PC-9 (cell line): ENCODE measurements at regions not wholly inside any gene's neighbourhood (a gene's known extent, or its start where the extent isn't known, plus 50 kb on each side); places are given as distances from the start of the nearest gene placed in this dataset.

Source experiments
- BruUV-seq: library from RNA; stranded (reverse); fragments of 400-500 nt; replicated peaks from 2 replicates; lab custom pipeline; 2021; lab: Mats Ljungman, UMichigan
- CTCF ChIA-PET: fragments of 300-600 bp; sonication (Branson Sonifier 250); formaldehyde crosslinking; loops from one replicate; lab custom pipeline; 2022; ENCODE audit warnings: antibody characterized with exemption; lab: Charles Lee
- POLR2A ChIA-PET: fragments of 300-600 bp; sonication (Branson Sonifier 250); formaldehyde crosslinking; loops from one replicate; lab custom pipeline; 2022; ENCODE audit warnings: antibody characterized with exemption; ENCODE audit not compliant: unreplicated experiment; lab: Charles Lee
- DNase-seq, 2 experiments: peaks; one replicate each; pipeline versions ENCODE4 v3.0.0 to v3.0.0-alpha.2; 2015 to 2022; ENCODE audit warnings: mixed read lengths in 1 of 2
- H2AFZ ChIP-seq: fragments of 200-600 bp; sonication (generic); 2 replicates; pipeline ENCODE4 v1.8.1; 2017; ENCODE audit warnings: antibody characterized with exemption
- H3F3A ChIP-seq: fragments of 200-600 bp; sonication (generic); 2 replicates; pipeline ENCODE4 v1.8.1; 2017; ENCODE audit warnings: antibody characterized with exemption, mild to moderate bottlenecking, low read depth; ENCODE audit not compliant: insufficient read depth
- H3K27ac ChIP-seq: fragments of 200-600 bp; sonication (generic); 2 replicates; pipeline ENCODE4 v1.6.1; 2016; ENCODE audit warnings: mixed run types
- H3K27me3 ChIP-seq: fragments of 200-600 bp; sonication (generic); 2 replicates; pipeline ENCODE4 v1.6.1; 2016; ENCODE audit warnings: low read depth, mixed run types; ENCODE audit not compliant: insufficient read depth
- H3K36me3 ChIP-seq: fragments of 200-600 bp; sonication (generic); 2 replicates; pipeline ENCODE4 v1.6.1; 2016; ENCODE audit warnings: low read depth, mixed run types
- H3K4me1 ChIP-seq: fragments of 200-600 bp; sonication (generic); replicated peaks from 2 replicates; pipeline ENCODE4 v1.6.1; 2016; ENCODE audit warnings: mixed run types; ENCODE audit not compliant: insufficient read depth
- H3K4me2 ChIP-seq: fragments of 200-600 bp; sonication (generic); 2 replicates; pipeline ENCODE4 v1.6.1; 2017; ENCODE audit warnings: mixed run types
- H3K4me3 ChIP-seq: fragments of 200-600 bp; sonication (generic); 2 replicates; pipeline ENCODE4 v1.6.1; 2016; ENCODE audit warnings: mixed run types
- H3K79me2 ChIP-seq: fragments of 200-600 bp; sonication (generic); 2 replicates; pipeline ENCODE4 v1.6.1; 2017; ENCODE audit warnings: low read depth, mixed run types
- H3K9me2 ChIP-seq: fragments of 200-600 bp; sonication (generic); 2 replicates; pipeline ENCODE4 v1.8.1; 2017; ENCODE audit warnings: mild to moderate bottlenecking; ENCODE audit not compliant: insufficient read depth
- H3K9me3 ChIP-seq: fragments of 200-600 bp; sonication (generic); 2 replicates; pipeline ENCODE4 v1.8.1; 2016; ENCODE audit warnings: low read depth; ENCODE audit not compliant: insufficient read depth
- H4K20me1 ChIP-seq: fragments of 200-600 bp; sonication (generic); 2 replicates; pipeline ENCODE4 v1.8.1; 2017; ENCODE audit not compliant: insufficient read depth
- EZH2 ChIP-seq: fragments of 200-600 bp; sonication (generic); IDR thresholded peaks from 2 replicates; pipeline ENCODE4 v1.8.0; 2017; ENCODE audit warnings: antibody characterized with exemption, low read depth
- intact Hi-C: fragments of 100-400 bp; cut with micrococcal nuclease; formaldehyde crosslinking; loops from one replicate; pipeline ENCODE4 v1.10.0; 2022; ENCODE audit not compliant: unreplicated experiment
- TF ChIP-seq, protein P1 (sequence below): fragments of 200-600 bp; sonication (generic); conservative IDR thresholded peaks from 2 replicates; pipeline ENCODE4 v1.6.1; 2017; ENCODE audit warnings: mixed run types, antibody characterized with exemption, mild to moderate bottlenecking, moderate library complexity

DNA sequence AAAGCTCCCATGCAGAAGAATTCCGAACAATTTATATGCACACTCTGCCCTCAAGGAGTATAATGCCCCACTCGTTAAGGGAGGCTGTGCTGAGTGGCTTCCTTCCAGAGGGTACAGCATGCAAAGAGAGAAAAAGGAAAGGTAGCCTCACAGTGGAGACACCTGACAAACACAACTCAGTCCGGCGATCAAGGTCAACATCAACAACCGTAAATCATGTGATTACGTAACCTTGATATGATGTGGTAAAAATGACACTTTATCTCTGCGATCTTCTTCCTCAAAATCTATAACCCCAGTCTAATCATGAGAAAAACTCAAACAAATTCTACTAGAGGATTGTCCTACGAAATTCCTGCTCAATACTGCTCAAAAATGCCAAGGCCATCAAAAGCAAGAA lies 400.5 kb upstream of the CCDC196 start:
- H4K20me1 ChIP-seq = no peaks in the 10 kb centered on the region
- no peak overlapping the region for H3K27ac ChIP-seq
- intact Hi-C loops = no loop called here
- H3K27me3 ChIP-seq = no peaks in the 10 kb centered on the region
- H2AFZ ChIP-seq = no peak overlapping the region
- H3K9me2 ChIP-seq = no peaks in the 10 kb centered on the region
- no peaks in the 10 kb centered on the region for H3K36me3 ChIP-seq
- ChIA-PET POLR2A (no interaction called here), CTCF (no interaction called here)
- H3K4me2 ChIP-seq = no peak overlapping the region
- no peaks in the 10 kb centered on the region for H3K4me1 ChIP-seq
- no peaks in the 10 kb centered on the region for H3K79me2 ChIP-seq
- DNase-seq = no peak
- no TSS peak for BruUV-seq
- H3K4me3 ChIP-seq = no peak overlapping the region
- TF ChIP-seq, protein P1, sequence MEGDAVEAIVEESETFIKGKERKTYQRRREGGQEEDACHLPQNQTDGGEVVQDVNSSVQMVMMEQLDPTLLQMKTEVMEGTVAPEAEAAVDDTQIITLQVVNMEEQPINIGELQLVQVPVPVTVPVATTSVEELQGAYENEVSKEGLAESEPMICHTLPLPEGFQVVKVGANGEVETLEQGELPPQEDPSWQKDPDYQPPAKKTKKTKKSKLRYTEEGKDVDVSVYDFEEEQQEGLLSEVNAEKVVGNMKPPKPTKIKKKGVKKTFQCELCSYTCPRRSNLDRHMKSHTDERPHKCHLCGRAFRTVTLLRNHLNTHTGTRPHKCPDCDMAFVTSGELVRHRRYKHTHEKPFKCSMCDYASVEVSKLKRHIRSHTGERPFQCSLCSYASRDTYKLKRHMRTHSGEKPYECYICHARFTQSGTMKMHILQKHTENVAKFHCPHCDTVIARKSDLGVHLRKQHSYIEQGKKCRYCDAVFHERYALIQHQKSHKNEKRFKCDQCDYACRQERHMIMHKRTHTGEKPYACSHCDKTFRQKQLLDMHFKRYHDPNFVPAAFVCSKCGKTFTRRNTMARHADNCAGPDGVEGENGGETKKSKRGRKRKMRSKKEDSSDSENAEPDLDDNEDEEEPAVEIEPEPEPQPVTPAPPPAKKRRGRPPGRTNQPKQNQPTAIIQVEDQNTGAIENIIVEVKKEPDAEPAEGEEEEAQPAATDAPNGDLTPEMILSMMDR = no peak
- TF ChIP-seq EZH2 = no peak
- H3K9me3 ChIP-seq = no peaks in the 10 kb centered on the region
- H3F3A ChIP-seq = no peaks in the 10 kb centered on the region

DNA sequence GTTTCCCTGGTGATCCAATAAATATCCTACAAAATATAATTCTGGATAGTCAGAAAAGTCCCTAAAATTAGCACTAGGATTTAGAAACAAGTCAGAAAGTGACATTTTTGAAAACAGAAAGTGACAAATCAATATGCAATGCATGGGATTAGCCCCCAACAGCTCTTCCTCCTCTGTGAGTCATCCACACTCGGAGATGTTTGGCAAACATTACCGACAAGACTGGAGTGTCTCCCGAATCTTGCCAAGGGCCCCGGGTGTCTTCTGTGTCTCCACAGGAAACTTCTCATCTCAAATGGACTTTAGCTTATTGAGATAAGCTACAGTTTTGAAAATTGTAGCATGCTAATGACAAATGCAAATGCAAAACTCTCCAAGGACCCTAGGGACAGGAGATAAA lies 398.9 kb upstream of the CCDC196 start:
- ChIA-PET CTCF (no interaction called here), POLR2A (interaction anchor here (0.6 kb wide), 1 partner anchor 30 kb away, joined by 5 read pairs; no protein-coding TSS in a partner anchor)
- Histone ChIP-seq H3K9me2 (no peaks in the 10 kb centered on the region), H3K27me3 (no peaks in the 10 kb centered on the region), H3K27ac (no peak overlapping the region), H3K9me3 (no peaks in the 10 kb centered on the region), H3K4me2 (no peak overlapping the region), H3F3A (no peaks in the 10 kb centered on the region), H3K79me2 (no peaks in the 10 kb centered on the region), H2AFZ (no peak overlapping the region), H3K4me1 (no peaks in the 10 kb centered on the region), H4K20me1 (no peaks in the 10 kb centered on the region), H3K4me3 (no peak overlapping the region), H3K36me3 (no peaks in the 10 kb centered on the region)
- intact Hi-C loops = no loop called here
- TF ChIP-seq, protein P1 = no peak
- no peak for TF ChIP-seq EZH2
- BruUV-seq = no TSS peak
- no peak for DNase-seq

DNA sequence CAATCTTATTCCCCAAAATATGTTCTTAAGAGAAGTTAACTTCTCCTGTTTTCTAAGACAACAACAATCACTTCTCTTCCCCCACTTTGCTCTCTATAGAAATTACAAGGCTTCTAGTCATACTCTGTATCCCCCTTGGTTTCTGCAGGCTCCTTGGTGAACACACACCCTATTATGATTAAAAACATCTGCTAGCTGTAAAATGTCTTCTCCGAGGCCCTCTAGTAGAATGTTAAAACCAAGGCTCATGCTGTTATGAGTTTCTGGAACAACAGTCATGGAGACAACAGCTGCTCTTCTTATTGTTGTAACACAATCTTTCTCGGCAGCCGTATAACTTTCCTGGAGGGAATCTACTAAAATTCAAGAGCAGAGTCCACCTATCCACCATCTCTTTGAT lies 397.5 kb upstream of the CCDC196 start:
- no peaks in the 10 kb centered on the region for H3K36me3 ChIP-seq
- DNase-seq = no peak

More for the DNA sequence above, 397.5 kb upstream of the CCDC196 start:
- Histone ChIP-seq H2AFZ (no peak overlapping the region), H3F3A (no peaks in the 10 kb centered on the region), H3K79me2 (no peaks in the 10 kb centered on the region), H3K27ac (no peak overlapping the region), H3K4me1 (no peaks in the 10 kb centered on the region), H3K9me3 (no peaks in the 10 kb centered on the region), H4K20me1 (no peaks in the 10 kb centered on the region), H3K27me3 (no peaks in the 10 kb centered on the region), H3K9me2 (no peaks in the 10 kb centered on the region), H3K4me2 (no peak overlapping the region), H3K4me3 (no peak overlapping the region)
- no peak for TF ChIP-seq EZH2
- TF ChIP-seq, protein P1 = no peak
- intact Hi-C loops = loop anchor here (2.0 kb wide), 1 partner anchor 42 kb away; no protein-coding TSS in a partner anchor
- BruUV-seq = no TSS peak
- CTCF ChIA-PET = no interaction called here
- POLR2A ChIA-PET = no interaction called here
